NT2/D1 (cell line): ENCODE measurements at regions not wholly inside any gene's neighbourhood (a gene's known extent, or its start where the extent isn't known, plus 50 kb on each side); places are given as distances from the start of the nearest gene placed in this dataset.

Source experiments
- SUZ12 ChIP-seq: IDR thresholded peaks from 2 replicates; pipeline ENCODE4 v1.6.1; 2011; ENCODE audit not compliant: insufficient read length, insufficient read depth; ENCODE audit errors: extremely low read depth
- YY1 ChIP-seq: IDR thresholded peaks from 2 replicates; pipeline ENCODE4 v1.6.1; 2011; ENCODE audit not compliant: insufficient read length, insufficient read depth
- ZNF274 ChIP-seq: IDR thresholded peaks from 2 replicates; pipeline ENCODE4 v1.6.1; 2011; ENCODE audit warnings: mild to moderate bottlenecking, low read depth, low read length

GRCh38 chr18:60982329-60982695, 350.9 kb upstream of the CDH20 start:
- TF ChIP-seq YY1, result no peak
- no peak for TF ChIP-seq ZNF274
- TF ChIP-seq SUZ12, result no peak
